Panc1 (cell line): ENCODE measurements at regions not wholly inside any gene's neighbourhood (a gene's known extent, or its start where the extent isn't known, plus 50 kb on each side); places are given as distances from the start of the nearest gene placed in this dataset.
A peak's percentile ranks its signal among the peaks of the same experiment; 100 is the strongest.

Experiments
- ATAC-seq: fragments of 200-7000 bp; cut with Tn5 transposase; 2 replicates; pipeline ENCODE4 v1.9.1; 2020; ENCODE audit warnings: mild to moderate bottlenecking, moderate library complexity
- BruUV-seq: library from RNA; stranded (reverse); fragments of 400-500 nt; replicated peaks from 2 replicates; lab custom pipeline; 2021; lab: Mats Ljungman, UMichigan
- CTCF ChIA-PET: fragments of 300-600 bp; sonication (Branson Sonifier 250); formaldehyde crosslinking; loops from one replicate; lab custom pipeline; 2022; ENCODE audit warnings: antibody characterized with exemption; lab: Charles Lee
- POLR2A ChIA-PET: fragments of 300-600 bp; sonication (Branson Sonifier 250); formaldehyde crosslinking; loops from one replicate; lab custom pipeline; 2022; ENCODE audit warnings: antibody characterized with exemption; lab: Charles Lee
- DNase-seq: peaks from one replicate; pipeline ENCODE4 v3.0.0-alpha.2; 2010; ENCODE audit warnings: low read depth, low spot score
- H3K27ac ChIP-seq: 2 replicates; pipeline ENCODE4 v1.5.1; 2011; ENCODE audit warnings: mild to moderate bottlenecking, low read length, inconsistent platforms
- H3K27me3 ChIP-seq: fragments of 200-500 bp; sonication (Bioruptor generic); 2 replicates; pipeline ENCODE4 v1.6.0; 2014; ENCODE audit warnings: low read length, inconsistent platforms; ENCODE audit not compliant: control insufficient read depth, insufficient read depth
- H3K36me3 ChIP-seq: fragments of 200-500 bp; sonication (Bioruptor generic); 2 replicates; pipeline ENCODE4 v1.5.1; 2014; ENCODE audit warnings: inconsistent platforms, mild to moderate bottlenecking, low read length, moderate library complexity; ENCODE audit not compliant: control insufficient read depth, insufficient read depth
- H3K4me1 ChIP-seq: 2 replicates; pipeline ENCODE4 v1.5.1; 2011; ENCODE audit warnings: inconsistent platforms, mild to moderate bottlenecking, low read length, moderate library complexity; ENCODE audit not compliant: control insufficient read depth, insufficient read depth
- H3K4me3 ChIP-seq, 2 experiments: 2 replicates each; pipeline ENCODE4 v1.5.1; 2011 to 2012; ENCODE audit warnings: low read depth in 2 of 2, low read length in 2 of 2, mild to moderate bottlenecking in 2 of 2, inconsistent platforms in 1 of 2, moderate library complexity in 1 of 2
- H3K9me3 ChIP-seq: fragments of 200-500 bp; sonication (Bioruptor generic); 2 replicates; pipeline ENCODE4 v1.5.1; 2014; ENCODE audit warnings: low read depth, mild to moderate bottlenecking, inconsistent platforms, low read length, moderate library complexity; ENCODE audit not compliant: control insufficient read depth, insufficient read depth
- POLR2AphosphoS5 ChIP-seq: IDR thresholded peaks from 2 replicates; pipeline ENCODE4 v1.6.1; 2012; ENCODE audit warnings: mild to moderate bottlenecking, low read depth, low read length, moderate library complexity
- SIN3A ChIP-seq: IDR thresholded peaks from 2 replicates; pipeline ENCODE4 v1.6.1; 2012; ENCODE audit warnings: low read depth, mild to moderate bottlenecking, low read length, moderate library complexity, borderline replicate concordance; ENCODE audit not compliant: insufficient read depth
- TCF7L2 ChIP-seq: IDR thresholded peaks from 2 replicates; pipeline ENCODE4 v1.6.1; 2011; ENCODE audit warnings: mild to moderate bottlenecking, low read depth, low read length, inconsistent platforms
- in situ Hi-C: cut with HindIII; loops from 2 replicates; pipeline ENCODE4 v1.10.0; 2016; ENCODE audit warnings: low sequenced_read_pairs, low pct_unique_long_range_greater_than_20kb
- intact Hi-C: fragments of 100-400 bp; cut with micrococcal nuclease; formaldehyde crosslinking; loops from one replicate; pipeline ENCODE4 v1.10.0; 2022; ENCODE audit not compliant: unreplicated experiment
- TF ChIP-seq, protein P1 (sequence below), 2 experiments: IDR thresholded peaks; 2 replicates each; pipeline ENCODE4 v1.6.1; 2011 to 2012; ENCODE audit warnings: low read depth in 2 of 2, control low read depth in 1 of 2, low read length in 1 of 2, mild to moderate bottlenecking in 1 of 2, moderate library complexity in 1 of 2; ENCODE audit not compliant: insufficient read depth in 1 of 2
- TF ChIP-seq, protein P2 (sequence below): fragments of 450-650 bp; IDR thresholded peaks from 2 replicates; pipeline ENCODE4 v1.5.1; 2017; ENCODE audit warnings: mild to moderate bottlenecking

DNA sequence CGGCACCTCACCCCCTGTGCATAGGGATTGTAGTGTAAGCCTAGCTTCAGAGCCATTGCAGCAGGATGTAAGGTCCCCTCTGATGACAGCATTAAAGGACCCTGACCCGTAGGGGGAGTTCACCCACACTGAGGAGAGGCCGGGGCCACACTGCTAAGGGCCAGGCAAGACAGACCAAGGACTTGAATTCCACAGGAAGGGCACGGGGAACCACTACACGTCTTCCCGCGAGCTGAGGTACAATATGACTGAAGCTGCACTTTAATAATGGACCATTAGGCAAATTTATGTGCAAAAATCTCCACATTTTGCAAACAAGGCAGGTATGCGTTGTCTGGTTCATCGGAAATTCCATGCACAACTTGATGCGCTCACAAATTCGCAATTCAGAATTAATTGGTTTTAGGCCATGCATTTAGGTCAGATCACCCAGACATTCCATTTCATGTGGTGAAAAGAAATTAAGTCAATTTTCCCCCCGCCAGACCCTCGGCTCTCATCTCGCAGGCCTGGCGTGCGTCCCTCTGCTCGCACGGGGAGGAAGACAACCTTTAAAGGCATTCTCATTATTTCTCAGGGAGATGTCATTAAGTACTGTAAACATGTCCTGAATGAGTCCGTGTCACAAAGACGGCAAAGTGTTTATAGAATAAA lies 111.8 kb downstream of the FOXA2 start:
- Histone ChIP-seq H3K4me1 (no peaks in the 10 kb centered on the region; the same call in 1 of the 2 replicates), H3K4me3 (no peak overlapping the region), H3K36me3 (no peaks in the 10 kb centered on the region), H3K9me3 (no peaks in the 10 kb centered on the region), H3K27ac (no peak overlapping the region), H3K27me3 (no peaks in the 10 kb centered on the region)
- in situ Hi-C loops (no loop called here), intact Hi-C loops (no loop called here)
- DNase-seq (no peak), ATAC-seq (no peak)
- TF ChIP-seq, protein P1, sequence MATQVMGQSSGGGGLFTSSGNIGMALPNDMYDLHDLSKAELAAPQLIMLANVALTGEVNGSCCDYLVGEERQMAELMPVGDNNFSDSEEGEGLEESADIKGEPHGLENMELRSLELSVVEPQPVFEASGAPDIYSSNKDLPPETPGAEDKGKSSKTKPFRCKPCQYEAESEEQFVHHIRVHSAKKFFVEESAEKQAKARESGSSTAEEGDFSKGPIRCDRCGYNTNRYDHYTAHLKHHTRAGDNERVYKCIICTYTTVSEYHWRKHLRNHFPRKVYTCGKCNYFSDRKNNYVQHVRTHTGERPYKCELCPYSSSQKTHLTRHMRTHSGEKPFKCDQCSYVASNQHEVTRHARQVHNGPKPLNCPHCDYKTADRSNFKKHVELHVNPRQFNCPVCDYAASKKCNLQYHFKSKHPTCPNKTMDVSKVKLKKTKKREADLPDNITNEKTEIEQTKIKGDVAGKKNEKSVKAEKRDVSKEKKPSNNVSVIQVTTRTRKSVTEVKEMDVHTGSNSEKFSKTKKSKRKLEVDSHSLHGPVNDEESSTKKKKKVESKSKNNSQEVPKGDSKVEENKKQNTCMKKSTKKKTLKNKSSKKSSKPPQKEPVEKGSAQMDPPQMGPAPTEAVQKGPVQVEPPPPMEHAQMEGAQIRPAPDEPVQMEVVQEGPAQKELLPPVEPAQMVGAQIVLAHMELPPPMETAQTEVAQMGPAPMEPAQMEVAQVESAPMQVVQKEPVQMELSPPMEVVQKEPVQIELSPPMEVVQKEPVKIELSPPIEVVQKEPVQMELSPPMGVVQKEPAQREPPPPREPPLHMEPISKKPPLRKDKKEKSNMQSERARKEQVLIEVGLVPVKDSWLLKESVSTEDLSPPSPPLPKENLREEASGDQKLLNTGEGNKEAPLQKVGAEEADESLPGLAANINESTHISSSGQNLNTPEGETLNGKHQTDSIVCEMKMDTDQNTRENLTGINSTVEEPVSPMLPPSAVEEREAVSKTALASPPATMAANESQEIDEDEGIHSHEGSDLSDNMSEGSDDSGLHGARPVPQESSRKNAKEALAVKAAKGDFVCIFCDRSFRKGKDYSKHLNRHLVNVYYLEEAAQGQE (IDR thresholded peaks at IDR 0.05; ENCODE audit: insufficient read depth in 1 of 2, low read depth in 2 of 2, low read length in 1 of 2) = no peak
- no peak for TF ChIP-seq TCF7L2
- ChIA-PET CTCF (no interaction called here), POLR2A (interaction anchor here (0.6 kb wide), 1 partner anchor 880 kb away, joined by 4 read pairs; no protein-coding TSS in a partner anchor)
- no TSS peak for BruUV-seq

DNA sequence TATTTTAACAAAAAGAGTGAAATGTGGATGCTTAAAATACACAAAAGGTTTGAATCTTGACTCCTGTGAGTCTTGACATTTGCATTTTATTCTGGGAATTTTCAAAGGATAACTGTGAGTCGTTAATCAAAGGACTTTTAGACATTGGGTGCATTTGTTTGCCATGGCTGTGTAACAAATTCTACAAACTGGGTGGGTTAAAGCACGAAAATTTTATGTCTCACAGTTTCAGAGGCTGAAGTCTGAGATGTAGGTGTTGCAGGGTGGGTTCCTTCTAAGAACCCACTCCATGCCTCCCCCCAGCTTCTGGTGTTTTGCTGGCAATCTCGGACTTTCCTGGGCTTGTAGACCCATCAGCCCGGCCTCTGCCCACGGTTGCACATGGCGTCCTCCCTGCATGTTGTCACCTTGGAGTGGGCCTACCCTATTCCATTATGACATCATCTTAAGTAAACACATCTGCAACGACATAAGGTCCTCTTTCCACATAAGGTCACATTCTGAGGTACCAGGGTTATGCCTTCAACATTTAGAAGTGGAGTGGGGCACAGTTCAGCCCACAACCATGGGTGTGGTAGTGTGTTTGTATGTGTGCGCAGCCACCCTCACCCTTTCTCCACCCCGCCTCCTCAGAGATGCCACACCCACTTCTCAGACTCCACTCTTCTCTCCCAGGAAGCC lies 113.1 kb downstream of the FOXA2 start:
- POLR2A ChIA-PET = no interaction called here
- Histone ChIP-seq H3K9me3 (no peaks in the 10 kb centered on the region), H3K36me3 (no peaks in the 10 kb centered on the region), H3K4me1 (no peaks in the 10 kb centered on the region; the same call in 1 of the 2 replicates), H3K27me3 (no peaks in the 10 kb centered on the region), H3K27ac (no peak overlapping the region), H3K4me3 (no peak overlapping the region)
- CTCF ChIA-PET = no interaction called here
- BruUV-seq = no TSS peak
- ATAC-seq (peak; percentile 63; the same call in 1 of the 2 replicates), DNase-seq (no peak)
- TF ChIP-seq, protein P2, sequence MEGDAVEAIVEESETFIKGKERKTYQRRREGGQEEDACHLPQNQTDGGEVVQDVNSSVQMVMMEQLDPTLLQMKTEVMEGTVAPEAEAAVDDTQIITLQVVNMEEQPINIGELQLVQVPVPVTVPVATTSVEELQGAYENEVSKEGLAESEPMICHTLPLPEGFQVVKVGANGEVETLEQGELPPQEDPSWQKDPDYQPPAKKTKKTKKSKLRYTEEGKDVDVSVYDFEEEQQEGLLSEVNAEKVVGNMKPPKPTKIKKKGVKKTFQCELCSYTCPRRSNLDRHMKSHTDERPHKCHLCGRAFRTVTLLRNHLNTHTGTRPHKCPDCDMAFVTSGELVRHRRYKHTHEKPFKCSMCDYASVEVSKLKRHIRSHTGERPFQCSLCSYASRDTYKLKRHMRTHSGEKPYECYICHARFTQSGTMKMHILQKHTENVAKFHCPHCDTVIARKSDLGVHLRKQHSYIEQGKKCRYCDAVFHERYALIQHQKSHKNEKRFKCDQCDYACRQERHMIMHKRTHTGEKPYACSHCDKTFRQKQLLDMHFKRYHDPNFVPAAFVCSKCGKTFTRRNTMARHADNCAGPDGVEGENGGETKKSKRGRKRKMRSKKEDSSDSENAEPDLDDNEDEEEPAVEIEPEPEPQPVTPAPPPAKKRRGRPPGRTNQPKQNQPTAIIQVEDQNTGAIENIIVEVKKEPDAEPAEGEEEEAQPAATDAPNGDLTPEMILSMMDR = no peak
- in situ Hi-C loops = no loop called here
- intact Hi-C loops = no loop called here

GRCh38 chr20:22470620-22471026 lies 113.7 kb downstream of the FOXA2 start:
- Histone ChIP-seq H3K36me3 (no peaks in the 10 kb centered on the region), H3K4me1 (no peaks in the 10 kb centered on the region; the same call in 1 of the 2 replicates), H3K27ac (no peak overlapping the region), H3K9me3 (no peaks in the 10 kb centered on the region), H3K4me3 (no peak overlapping the region), H3K27me3 (no peaks in the 10 kb centered on the region)
- intact Hi-C loops (no loop called here), in situ Hi-C loops (no loop called here)
- TF ChIP-seq, protein P1 (IDR thresholded peaks at IDR 0.05; ENCODE audit: insufficient read depth in 1 of 2, low read depth in 2 of 2, low read length in 1 of 2) = no peak
- TF ChIP-seq, protein P2 = no peak
- TF ChIP-seq POLR2AphosphoS5 (no peak), SIN3A (no peak), TCF7L2 (no peak)
- POLR2A ChIA-PET = no interaction called here
- no peak for DNase-seq
- CTCF ChIA-PET = no interaction called here
- no peak for ATAC-seq
- no TSS peak for BruUV-seq
